HG02884 (cell line): ENCODE measurements at regions not wholly inside any gene's neighbourhood (a gene's known extent, or its start where the extent isn't known, plus 50 kb on each side); places are given as distances from the start of the nearest gene placed in this dataset.

Experiments
- ATAC-seq: cut with Tn5 transposase; IDR thresholded peaks from one replicate; pipeline ENCODE4 v1.9.1; 2021; ENCODE audit warnings: mild to moderate bottlenecking, moderate library complexity; ENCODE audit not compliant: unreplicated experiment

DNA sequence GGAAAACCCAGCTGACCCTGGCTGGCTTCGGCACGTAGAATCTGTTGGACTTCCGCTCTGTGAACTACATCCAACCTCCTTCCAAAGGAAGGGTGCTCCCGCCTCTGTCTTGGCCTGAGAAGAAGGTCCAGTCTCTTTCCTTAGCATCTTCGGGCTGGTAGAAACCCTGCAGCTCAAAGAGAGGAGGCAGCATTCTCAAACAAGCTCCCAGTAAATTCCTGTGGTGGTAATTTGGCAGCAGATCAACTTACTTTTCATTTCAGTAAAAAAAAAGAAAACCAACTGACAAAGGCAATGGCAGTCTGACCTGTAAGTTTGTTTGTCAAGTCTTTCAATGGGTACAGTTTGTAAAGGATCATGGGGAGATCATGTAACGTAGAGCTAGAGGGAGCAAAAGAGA, 176.7 kb downstream of the MED10 start:
- no peak for ATAC-seq

DNA sequence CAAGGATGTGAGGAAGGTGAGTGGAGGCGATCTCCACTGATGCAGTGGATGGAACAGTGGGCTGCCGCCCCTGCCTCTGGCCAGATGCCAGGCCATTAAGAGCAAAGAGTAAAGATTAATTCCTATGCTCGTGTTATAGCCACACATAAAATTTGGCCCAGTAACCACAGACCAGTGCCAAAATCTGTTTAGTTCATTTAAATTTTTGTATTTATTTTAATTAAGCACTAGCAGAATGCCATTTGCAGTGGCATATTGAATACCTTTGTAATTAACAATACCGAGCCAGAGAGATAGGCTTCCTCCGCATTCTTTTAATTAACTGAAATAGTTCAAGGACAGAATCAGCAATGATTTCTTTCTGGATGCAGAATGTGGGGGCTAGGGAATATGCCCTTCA, 179.8 kb downstream of the MED10 start:
- ATAC-seq = no peak

GRCh38 chr5:6197427-6197826, 180.9 kb downstream of the MED10 start:
- no peak for ATAC-seq

DNA sequence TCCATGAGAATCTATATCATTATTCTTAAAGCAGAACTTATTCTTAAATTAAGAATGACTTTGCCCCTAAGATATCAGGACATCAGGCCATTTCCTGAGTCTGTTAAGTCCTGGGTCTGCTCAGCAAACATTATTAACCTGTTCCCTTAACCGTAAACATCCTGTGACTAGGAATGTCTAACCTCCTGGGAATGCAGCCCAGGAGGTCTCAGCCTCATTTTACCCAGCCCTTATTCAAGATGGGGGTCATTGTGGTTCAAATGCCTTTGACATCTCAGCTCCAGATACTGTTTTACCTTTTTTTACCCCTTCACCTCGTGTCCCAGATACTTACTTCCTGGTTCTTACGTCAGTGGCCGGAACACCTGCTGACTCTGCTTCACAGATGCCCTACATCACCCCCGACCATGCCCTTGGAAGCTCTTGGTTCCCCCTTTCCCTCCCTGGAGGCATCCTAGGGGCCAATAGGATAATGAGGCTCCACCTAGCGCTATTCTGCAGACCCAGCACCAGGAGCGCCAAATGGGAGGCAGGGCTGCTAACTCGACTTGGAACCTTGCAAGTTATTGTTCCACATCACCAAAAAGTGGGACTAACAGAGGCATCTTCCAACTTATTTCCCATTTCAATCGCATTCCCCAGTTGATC, 182.5 kb downstream of the MED10 start:
- ATAC-seq = no peak

DNA sequence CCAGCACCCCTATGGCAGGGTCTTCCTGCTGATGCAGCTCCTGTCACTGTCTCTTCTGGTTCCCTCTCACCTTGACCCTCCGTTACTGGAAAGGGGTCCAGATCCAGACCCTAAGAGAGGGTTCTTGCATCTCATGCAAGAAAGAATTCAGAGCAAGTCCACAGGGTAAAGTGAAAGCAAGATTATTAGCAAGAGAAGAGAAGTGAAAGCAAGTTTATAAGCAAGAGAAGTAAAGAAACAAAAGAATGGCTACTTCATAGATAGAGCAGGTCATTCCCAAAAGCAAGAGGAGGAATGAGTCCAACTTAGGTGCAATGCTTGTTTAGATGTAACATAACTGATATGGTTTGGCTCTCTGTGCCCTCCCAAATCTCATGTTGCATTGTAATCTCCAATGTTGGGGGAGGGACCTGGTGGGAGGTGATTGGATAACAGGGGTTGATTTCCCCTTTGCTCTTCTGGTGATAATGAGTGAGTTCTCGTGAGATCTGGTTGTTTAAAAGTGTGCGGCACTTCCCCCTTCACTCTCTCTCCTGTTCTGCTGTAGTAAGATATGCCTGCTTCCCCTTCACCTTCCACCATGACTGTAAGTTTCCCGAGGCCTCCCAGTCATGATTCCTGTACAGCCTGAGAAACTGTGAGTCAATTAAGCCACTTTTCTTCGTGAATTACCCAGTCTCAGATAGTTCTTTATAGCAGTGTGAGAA, 183.3 kb downstream of the MED10 start:
- ATAC-seq = peak; percentile 50

GRCh38 chr5:6194261-6194875, 184.0 kb downstream of the MED10 start:
- no peak for ATAC-seq

- ATAC-seq = no peak
Observed at GRCh38 chr5:6193310-6193709, 185.0 kb downstream of the MED10 start.

- no peak for ATAC-seq
Observed at GRCh38 chr5:6190838-6191237, 187.5 kb downstream of the MED10 start.

DNA sequence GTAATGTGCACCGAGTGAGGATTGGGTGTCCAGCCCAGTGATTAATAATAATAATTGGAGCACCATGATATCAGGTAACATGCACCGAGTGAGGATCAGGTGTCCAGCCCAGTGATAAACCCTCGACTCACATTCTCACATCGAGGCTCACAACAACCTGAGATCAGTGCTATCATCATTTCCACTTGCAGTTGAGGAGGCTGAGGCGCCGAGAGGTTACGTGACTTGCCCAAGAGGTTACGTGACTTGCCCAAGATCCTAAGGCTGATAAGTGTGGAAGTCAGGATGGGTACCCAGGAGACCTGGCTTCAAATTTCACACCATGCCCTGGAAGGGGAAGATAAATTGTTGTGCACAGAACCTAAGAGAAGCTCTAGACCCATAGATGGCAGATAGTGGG, 189.4 kb downstream of the MED10 start:
- no peak for ATAC-seq

DNA sequence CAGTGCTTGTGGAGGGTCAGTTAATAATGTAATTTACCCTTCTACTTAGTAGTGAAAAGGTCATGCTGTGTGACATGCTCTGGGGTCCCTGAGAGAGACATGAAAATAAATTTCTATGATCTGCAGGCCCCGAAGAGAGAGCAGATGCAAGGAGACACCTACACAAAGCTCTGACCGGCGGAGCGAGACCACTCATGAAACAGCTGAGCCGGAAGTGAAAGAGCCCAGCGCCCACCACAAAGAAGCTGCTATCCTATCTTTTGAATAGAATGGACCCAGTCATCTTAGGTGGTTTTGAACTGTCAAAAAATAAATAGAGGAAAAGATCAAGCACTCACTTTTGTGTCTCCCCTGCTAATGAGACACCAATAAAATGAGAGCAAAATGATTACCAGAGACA, 190.0 kb downstream of the MED10 start:
- ATAC-seq = peak; percentile 98

- no peak for ATAC-seq
Observed at GRCh38 chr5:6187501-6187900, 190.8 kb downstream of the MED10 start.

DNA sequence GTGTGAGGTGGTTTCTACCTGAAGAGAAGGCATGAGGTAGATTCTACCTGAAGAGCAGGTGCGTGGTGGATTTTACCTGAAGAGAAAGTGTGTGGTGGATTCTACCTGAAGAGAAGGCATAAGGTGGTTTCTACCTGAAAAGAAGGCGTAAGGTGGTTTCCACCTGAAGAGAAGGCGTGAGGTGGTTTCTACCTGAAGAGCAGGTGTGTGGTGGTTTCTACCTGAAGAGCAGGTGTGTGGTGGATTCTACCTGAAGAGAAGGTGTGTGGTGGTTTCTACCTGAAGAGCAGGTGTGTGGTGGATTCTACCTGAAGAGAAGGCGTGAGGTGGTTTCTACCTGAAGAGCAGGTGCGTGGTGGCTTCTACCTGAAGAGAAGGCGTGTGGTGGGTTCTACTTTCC, 192.8 kb downstream of the MED10 start:
- ATAC-seq = no peak

DNA sequence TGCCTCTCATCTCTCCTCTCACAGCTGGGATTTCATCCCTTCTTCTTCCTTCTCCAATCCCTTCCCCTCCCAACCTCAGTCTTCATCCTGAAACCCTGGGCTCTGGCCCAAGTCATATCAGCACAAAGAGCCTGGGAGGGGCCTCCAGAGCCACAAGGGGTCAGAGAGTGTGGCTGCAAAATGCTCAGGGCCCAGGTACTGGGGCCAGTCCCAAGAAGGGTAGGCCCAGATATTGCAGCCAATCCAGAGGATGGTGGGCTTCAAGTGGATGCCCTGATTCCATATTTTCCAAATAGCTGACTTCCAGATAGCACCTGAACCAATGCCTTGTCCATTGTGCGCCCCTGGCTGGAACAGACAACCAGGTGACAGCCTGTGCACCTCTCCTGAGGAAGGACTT, 193.9 kb downstream of the MED10 start:
- ATAC-seq = no peak

GRCh38 chr5:6183391-6184390, 194.7 kb downstream of the MED10 start:
- ATAC-seq = no peak

DNA sequence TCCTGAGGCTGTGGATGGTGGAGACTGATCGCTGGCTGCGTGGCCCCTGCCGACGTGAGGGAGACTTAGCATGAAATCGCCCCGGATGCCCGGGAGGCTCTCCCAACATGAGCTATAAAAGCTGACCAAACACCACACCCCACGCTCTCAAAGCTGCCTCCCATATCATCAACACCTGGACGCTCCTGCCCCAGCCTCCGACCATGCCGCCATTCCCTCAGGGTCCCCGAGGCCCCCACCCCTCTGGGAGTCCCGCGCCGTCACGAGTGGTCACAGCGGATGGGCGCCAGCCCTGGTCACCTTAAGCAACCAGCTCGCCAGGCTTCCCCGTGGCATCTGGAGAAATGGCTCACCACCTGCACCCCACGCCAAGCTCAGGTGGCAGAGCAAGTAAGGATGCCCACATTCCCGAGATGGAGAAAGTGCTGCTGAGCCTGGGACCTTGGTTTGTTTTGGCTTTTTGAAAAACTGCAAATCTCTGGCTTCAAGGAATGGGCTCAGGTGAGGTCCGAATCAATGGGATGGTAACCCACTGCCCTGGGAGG, 196.0 kb downstream of the MED10 start:
- ATAC-seq = no peak

DNA sequence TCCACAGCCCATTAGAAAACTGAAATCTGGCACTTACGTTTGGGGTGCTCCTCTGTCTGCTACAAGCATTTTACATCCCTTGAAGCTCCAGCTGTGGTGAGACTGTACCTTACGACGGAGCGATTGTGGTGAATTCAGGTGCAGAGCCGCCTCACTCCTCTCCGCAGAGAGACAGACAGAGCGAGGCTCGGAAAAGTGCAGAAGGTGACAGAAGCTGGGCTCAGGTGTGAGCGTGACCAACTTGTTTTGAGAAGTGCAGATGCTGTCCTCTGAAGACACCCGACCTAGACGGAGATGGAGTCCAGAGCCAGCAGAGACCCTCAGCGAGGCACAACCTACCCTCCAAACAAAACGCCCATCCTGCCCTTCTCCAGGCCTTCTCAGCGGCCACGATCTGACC, 196.5 kb downstream of the MED10 start:
- no peak for ATAC-seq

- ATAC-seq = no peak
Observed at GRCh38 chr5:6181147-6181729, 197.1 kb downstream of the MED10 start.

DNA sequence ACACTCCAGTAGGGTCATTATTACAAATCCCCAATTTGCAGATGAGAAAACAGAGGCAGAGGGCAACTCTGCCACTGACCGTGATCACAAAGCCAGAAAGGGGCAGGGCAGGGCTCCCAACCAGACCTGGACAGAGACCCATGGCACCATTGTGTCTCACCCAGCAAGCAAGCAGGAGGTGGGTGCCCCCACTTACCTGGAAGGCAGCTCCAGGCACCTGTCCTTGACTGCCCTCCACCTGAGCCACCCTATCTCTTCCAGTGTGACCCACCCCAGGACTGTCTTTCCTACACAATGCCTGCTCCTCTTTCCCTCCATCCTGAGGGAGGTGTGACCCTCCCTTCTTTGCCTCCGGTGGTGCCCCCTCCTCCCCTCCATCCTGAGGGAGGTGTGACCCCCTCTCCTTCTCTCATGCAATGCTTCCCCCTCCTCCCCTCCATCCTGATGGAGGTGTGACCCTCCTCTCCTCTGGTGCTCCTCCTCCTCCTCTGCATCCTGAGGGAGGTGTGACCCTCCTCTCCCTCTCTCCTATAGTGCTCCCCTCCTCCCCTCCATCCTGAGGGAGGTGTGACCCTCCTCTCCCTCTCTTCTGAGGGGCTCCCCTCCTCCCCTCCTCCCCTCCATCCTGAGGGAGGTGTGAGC, 198.0 kb downstream of the MED10 start:
- no peak for ATAC-seq

DNA sequence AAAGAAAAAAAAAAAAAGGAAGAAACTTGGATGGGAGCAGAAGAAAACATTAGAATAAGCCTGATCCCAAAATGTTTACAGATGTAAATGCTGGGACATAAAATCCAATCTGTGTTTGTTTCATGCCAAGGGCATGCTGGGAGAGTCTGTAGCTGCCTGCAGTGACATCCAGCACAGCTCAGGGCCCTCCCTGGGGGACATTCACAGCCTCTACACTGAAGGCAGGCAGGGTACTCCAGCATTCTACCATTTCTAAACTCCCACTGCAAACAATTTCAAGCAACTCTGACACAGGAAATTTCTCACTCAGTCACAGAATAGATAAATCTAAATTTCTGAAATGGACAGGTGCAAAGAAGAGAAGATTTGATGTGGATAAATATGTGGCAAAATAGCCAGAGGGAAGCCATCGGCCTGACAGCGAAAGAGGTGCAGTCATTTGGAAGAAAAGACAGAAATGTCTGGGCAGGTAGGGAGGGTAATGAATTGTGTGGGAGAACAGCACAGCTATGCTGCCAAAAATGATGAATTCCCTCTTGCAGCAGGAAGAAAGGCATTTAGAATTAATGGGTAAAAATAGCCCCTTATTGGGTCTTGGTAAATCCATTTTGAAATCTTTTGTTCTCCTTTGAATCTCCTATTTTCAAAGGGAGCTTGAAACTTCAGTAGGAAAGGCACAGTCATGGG, 199.4 kb downstream of the MED10 start:
- no peak for ATAC-seq
